Activated CD4-positive, alpha-beta T cell treated with anti-CD3 and anti-CD28 coated beads for 36 hours (primary cell): ENCODE measurements at regions not wholly inside any gene's neighbourhood (a gene's known extent, or its start where the extent isn't known, plus 50 kb on each side); places are given as distances from the start of the nearest gene placed in this dataset.

Experiments
- ATAC-seq: fragments of 200-7000 bp; cut with Tn5 transposase; one replicate; pipeline ENCODE4 v1.10.0; 2021; ENCODE audit warnings: mild to moderate bottlenecking, moderate library complexity
- CTCF ChIA-PET: fragments of 350-600 bp; sonication (Branson Sonifier 250); formaldehyde crosslinking; loops from one replicate; lab custom pipeline; 2021; ENCODE audit warnings: antibody characterized with exemption; lab: Charles Lee
- POLR2A ChIA-PET: fragments of 350-600 bp; sonication (Branson Sonifier 250); formaldehyde crosslinking; loops from one replicate; lab custom pipeline; 2021; ENCODE audit warnings: antibody characterized with exemption, inconsistent platforms; lab: Charles Lee
- DNase-seq: peaks from one replicate; pipeline ENCODE4 v3.0.0-alpha.2; 2020
- H3K27ac Mint-ChIP-seq: one replicate; pipeline ENCODE4 v1.8.0; 2021; ENCODE audit warnings: mixed read lengths
- H3K27me3 Mint-ChIP-seq: one replicate; pipeline ENCODE4 v1.8.0; 2021; ENCODE audit warnings: mixed read lengths
- H3K36me3 Mint-ChIP-seq: one replicate; pipeline ENCODE4 v1.8.0; 2021; ENCODE audit warnings: low read depth, mixed read lengths
- H3K4me1 Mint-ChIP-seq: one replicate; pipeline ENCODE4 v1.8.0; 2021; ENCODE audit warnings: mixed read lengths
- H3K4me3 Mint-ChIP-seq: one replicate; pipeline ENCODE4 v1.8.0; 2021; ENCODE audit warnings: mild to moderate bottlenecking, moderate library complexity, mixed read lengths
- H3K9me3 Mint-ChIP-seq: one replicate; pipeline ENCODE4 v1.8.0; 2021; ENCODE audit warnings: low read depth, mixed read lengths
- intact Hi-C, 2 experiments: fragments of 100-400 bp; cut with DNase I in 1 of 2; cut with micrococcal nuclease in 1 of 2; formaldehyde crosslinking; loops; one replicate each; pipeline versions ENCODE4 v1.14.2 to v1.15.1; 2022 to 2024; cut with DNase I, micrococcal nuclease

DNA sequence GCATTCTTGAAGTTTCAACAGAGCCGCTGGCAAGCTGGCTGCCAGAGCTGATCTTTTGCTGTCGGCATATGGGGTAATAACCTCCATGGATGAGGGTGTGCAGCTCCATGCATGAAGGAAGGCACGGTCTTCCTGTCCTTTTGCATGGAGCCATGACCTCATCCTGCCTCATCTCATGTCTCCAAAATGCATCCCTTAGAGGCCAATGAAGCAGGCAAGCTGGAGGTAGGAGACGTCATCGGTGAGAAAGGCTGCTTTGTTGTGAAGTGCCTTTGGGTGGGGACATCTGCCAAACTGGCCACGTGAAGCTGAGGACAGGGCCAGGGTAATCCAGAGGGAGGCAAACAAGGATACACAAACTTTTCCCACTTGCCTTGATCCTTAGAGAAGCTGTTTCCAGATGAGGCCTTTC is 161.5 kb upstream of the TBX20 start:
- DNase-seq (no peak), ATAC-seq (no peak)
- H3K27ac Mint-ChIP-seq: no peak overlapping the region
- CTCF ChIA-PET: interaction anchor here (1.0 to 1.8 kb wide), 5 partner anchors 9 to 208 kb away, joined by 3 to 7 read pairs (median 4); no protein-coding TSS in a partner anchor
- H3K9me3 Mint-ChIP-seq: no peaks in the 10 kb centered on the region
- H3K4me1 Mint-ChIP-seq: peaks cover 3% of the 10 kb centered on the region
- H3K36me3 Mint-ChIP-seq: no peaks in the 10 kb centered on the region
- no peak overlapping the region for H3K4me3 Mint-ChIP-seq
- POLR2A ChIA-PET: no interaction called here
- intact Hi-C loops: no loop called here
- peaks cover 15% of the 10 kb centered on the region for H3K27me3 Mint-ChIP-seq

- CTCF ChIA-PET: interaction anchor here (1.6 kb wide), 1 partner anchor 14 kb away, joined by 5 read pairs; no protein-coding TSS in a partner anchor
Measured at GRCh38 chr7:35411331-35411730, 157.4 kb upstream of the TBX20 start.

GRCh38 chr7:35405461-35405860 is 151.6 kb upstream of the TBX20 start:
- Mint-ChIP-seq H3K4me1 (no peaks in the 10 kb centered on the region), H3K36me3 (no peaks in the 10 kb centered on the region), H3K4me3 (no peak overlapping the region), H3K27ac (no peak overlapping the region), H3K27me3 (peaks cover 9% of the 10 kb centered on the region), H3K9me3 (no peaks in the 10 kb centered on the region)
- ChIA-PET CTCF (interaction anchor here (0.7 kb wide), 1 partner anchor 20 kb away, joined by 3 read pairs; no protein-coding TSS in a partner anchor), POLR2A (no interaction called here)
- ATAC-seq (no peak), DNase-seq (no peak)
- intact Hi-C loops: no loop called here

More at GRCh38 chr7:35411331-35411730, 157.4 kb upstream of the TBX20 start:
- POLR2A ChIA-PET: no interaction called here
- Mint-ChIP-seq H3K27ac (no peak overlapping the region), H3K36me3 (no peaks in the 10 kb centered on the region), H3K9me3 (no peaks in the 10 kb centered on the region), H3K4me3 (no peak overlapping the region), H3K4me1 (no peaks in the 10 kb centered on the region), H3K27me3 (peaks cover 17% of the 10 kb centered on the region)
- intact Hi-C loops: no loop called here
- ATAC-seq (no peak), DNase-seq (no peak)

DNA sequence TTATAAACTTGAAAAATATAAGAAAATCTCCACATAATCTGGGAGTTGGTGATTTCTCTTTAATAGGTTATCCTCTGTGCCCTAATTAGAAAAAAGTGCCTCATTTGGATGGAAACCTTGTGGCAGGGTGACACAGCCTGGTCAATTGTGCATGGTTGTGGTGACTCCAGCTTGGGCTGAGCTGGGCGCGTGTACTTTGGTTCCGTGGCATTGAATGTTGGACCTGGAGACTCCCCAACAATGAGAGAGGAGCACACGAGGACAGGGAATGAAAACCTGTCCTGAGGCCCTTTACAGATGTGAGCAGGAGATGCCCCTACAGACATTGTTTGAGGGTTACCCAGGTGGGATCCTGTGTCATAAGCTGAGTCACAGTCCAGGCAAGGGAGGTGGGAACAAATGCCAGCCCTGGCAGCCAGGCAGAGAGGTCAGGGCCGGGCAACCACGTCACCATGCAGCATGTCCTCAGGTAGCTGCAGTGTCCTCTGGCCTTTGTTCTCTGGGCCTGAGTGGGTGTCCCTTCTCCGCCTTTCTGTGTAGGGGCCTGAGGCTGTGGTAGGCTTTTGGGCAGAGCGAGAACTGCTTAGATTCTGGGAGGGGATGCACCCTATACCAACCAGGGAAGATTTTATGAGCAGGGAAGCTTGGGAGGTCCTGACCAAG is 147.4 kb upstream of the TBX20 start:
- intact Hi-C loops: no loop called here
- no peak overlapping the region for H3K27ac Mint-ChIP-seq
- CTCF ChIA-PET: no interaction called here
- POLR2A ChIA-PET: no interaction called here
- no peak for ATAC-seq
- no peaks in the 10 kb centered on the region for H3K9me3 Mint-ChIP-seq
- H3K27me3 Mint-ChIP-seq: peaks cover 6% of the 10 kb centered on the region
- H3K36me3 Mint-ChIP-seq: no peaks in the 10 kb centered on the region
- no peaks in the 10 kb centered on the region for H3K4me1 Mint-ChIP-seq
- H3K4me3 Mint-ChIP-seq: no peak overlapping the region
- no peak for DNase-seq

DNA sequence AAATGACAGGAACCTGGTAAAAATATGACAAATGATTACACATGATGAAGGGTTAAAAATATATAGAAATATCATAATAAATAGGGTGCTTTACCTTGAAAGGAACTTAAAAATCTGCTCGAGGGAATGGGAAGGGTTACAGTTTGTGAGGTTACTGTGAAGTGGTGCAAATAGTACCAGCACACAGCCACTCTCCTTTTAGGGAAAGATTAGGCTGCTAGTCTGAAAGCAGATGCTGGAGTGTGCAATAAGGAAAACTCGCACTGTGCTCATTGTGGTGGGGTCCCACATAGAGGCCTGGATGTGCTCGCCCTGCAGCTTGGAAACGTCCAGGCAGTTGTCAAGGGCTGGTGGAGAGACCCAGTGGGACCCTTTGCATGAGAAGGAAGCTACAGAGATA is 145.9 kb upstream of the TBX20 start:
- Mint-ChIP-seq H3K4me1 (no peaks in the 10 kb centered on the region), H3K36me3 (no peaks in the 10 kb centered on the region), H3K27me3 (peaks cover 6% of the 10 kb centered on the region), H3K4me3 (no peak overlapping the region), H3K9me3 (no peaks in the 10 kb centered on the region), H3K27ac (no peak overlapping the region)
- no peak for DNase-seq
- POLR2A ChIA-PET: no interaction called here
- CTCF ChIA-PET: interaction anchor here (1.1 kb wide), 1 partner anchor 26 kb away, joined by 3 read pairs; no protein-coding TSS in a partner anchor
- no peak for ATAC-seq
- intact Hi-C loops: no loop called here

GRCh38 chr7:35399216-35399615 is 145.3 kb upstream of the TBX20 start:
- H3K9me3 Mint-ChIP-seq: no peaks in the 10 kb centered on the region
- ChIA-PET POLR2A (no interaction called here), CTCF (no interaction called here)
- no peaks in the 10 kb centered on the region for H3K36me3 Mint-ChIP-seq
- no peak overlapping the region for H3K27ac Mint-ChIP-seq
- H3K4me1 Mint-ChIP-seq: no peaks in the 10 kb centered on the region
- intact Hi-C loops: no loop called here
- H3K4me3 Mint-ChIP-seq: no peak overlapping the region
- ATAC-seq: no peak
- no peak for DNase-seq
- peaks cover 6% of the 10 kb centered on the region for H3K27me3 Mint-ChIP-seq

- CTCF ChIA-PET: no interaction called here
- DNase-seq (no peak), ATAC-seq (no peak)
- no peaks in the 10 kb centered on the region for H3K36me3 Mint-ChIP-seq
- no peaks in the 10 kb centered on the region for H3K4me1 Mint-ChIP-seq
- intact Hi-C loops: no loop called here
- H3K27me3 Mint-ChIP-seq: peaks cover 6% of the 10 kb centered on the region
- H3K27ac Mint-ChIP-seq: no peak overlapping the region
- POLR2A ChIA-PET: no interaction called here
- H3K4me3 Mint-ChIP-seq: no peak overlapping the region
- no peaks in the 10 kb centered on the region for H3K9me3 Mint-ChIP-seq
Measured at GRCh38 chr7:35398518-35398917, 144.6 kb upstream of the TBX20 start.

- no peak overlapping the region for H3K27ac Mint-ChIP-seq
- intact Hi-C loops: no loop called here
- no peak for DNase-seq
- H3K27me3 Mint-ChIP-seq: peaks cover 3% of the 10 kb centered on the region
- no peak overlapping the region for H3K4me3 Mint-ChIP-seq
- ChIA-PET CTCF (no interaction called here), POLR2A (no interaction called here)
- no peaks in the 10 kb centered on the region for H3K9me3 Mint-ChIP-seq
- H3K36me3 Mint-ChIP-seq: no peaks in the 10 kb centered on the region
- no peaks in the 10 kb centered on the region for H3K4me1 Mint-ChIP-seq
- no peak for ATAC-seq
Measured at GRCh38 chr7:35390146-35390545, 136.2 kb upstream of the TBX20 start.

DNA sequence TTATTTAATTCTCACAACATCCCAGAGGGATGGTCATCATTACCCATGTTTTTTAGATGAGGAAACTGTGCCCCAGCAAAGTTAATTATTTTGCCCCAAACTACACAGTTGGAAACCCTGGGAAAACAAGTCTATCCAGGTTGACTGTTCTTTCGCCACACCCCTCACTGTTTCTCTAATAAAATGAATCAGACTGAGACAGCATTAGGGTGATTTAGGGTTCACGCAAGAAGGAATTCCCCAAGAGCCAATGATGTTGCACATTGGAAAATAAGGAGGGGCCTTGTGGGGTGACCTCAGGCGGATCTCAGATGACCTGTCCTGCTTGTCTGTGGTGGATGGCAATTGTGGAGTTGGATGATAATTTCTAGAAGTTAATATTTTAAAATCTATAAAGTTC is 135.7 kb upstream of the TBX20 start:
- POLR2A ChIA-PET: no interaction called here
- CTCF ChIA-PET: no interaction called here
- H3K27ac Mint-ChIP-seq: no peak overlapping the region

DNA sequence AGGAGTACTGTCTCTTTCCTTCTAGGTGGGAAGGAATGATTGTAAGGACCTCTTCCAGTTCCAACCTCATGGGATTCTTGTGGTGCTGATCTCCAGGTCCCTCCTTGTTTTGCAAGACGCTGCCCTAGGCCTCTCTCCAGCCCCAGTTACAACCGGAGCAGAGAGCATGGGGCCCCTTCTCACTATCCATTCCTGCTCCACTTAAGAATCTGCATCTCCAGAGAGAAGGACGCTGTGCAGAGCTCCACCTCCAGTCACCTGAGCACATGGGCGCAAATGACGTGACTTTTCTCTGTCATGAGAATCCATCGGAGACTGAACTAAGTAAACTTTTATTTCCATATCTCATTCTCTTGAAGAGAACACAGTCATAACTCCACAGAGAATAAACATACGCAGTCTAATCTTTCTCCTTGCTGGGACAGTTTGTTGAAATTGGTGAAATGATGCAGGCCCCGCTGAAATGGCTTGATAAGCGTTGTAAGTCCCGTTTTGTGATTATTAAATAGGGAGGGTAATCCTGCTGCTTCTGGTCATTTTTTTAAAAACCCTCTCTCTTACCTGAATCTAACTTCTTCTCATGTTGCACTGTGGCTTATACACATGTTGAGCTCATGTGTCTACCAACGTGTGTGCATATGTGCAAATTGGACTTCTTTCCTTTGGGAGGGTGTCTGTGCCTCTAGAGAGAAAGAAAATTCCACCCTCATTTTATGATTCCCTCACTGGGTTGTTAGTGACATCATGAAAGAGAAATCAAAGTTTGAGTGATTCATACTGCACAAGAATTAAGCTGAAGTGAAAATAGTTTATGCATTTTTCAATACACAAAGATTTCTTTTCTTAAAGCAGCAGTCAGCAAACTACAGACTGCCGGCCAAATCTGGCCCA is 133.2 kb upstream of the TBX20 start:
- H3K27ac Mint-ChIP-seq: no peak overlapping the region
- H3K4me3 Mint-ChIP-seq: no peak overlapping the region
- ATAC-seq: no peak
- intact Hi-C loops: no loop called here
- CTCF ChIA-PET: interaction anchor here (1.1 kb wide), 1 partner anchor 93 kb away, joined by 3 read pairs; no protein-coding TSS in a partner anchor
- H3K4me1 Mint-ChIP-seq: no peaks in the 10 kb centered on the region
- H3K27me3 Mint-ChIP-seq: peaks cover 3% of the 10 kb centered on the region
- POLR2A ChIA-PET: interaction anchor here (0.6 kb wide), 1 partner anchor 99 kb away, joined by 3 read pairs; no protein-coding TSS in a partner anchor
- no peak for DNase-seq
- no peaks in the 10 kb centered on the region for H3K9me3 Mint-ChIP-seq
- H3K36me3 Mint-ChIP-seq: no peaks in the 10 kb centered on the region

More for the DNA sequence above, 135.7 kb upstream of the TBX20 start:
- H3K9me3 Mint-ChIP-seq: no peaks in the 10 kb centered on the region
- ATAC-seq (no peak), DNase-seq (no peak)
- no peak overlapping the region for H3K4me3 Mint-ChIP-seq
- H3K27me3 Mint-ChIP-seq: peaks cover 3% of the 10 kb centered on the region
- H3K36me3 Mint-ChIP-seq: no peaks in the 10 kb centered on the region
- no peaks in the 10 kb centered on the region for H3K4me1 Mint-ChIP-seq
- intact Hi-C loops: no loop called here

GRCh38 chr7:35386082-35386815 is 132.3 kb upstream of the TBX20 start:
- no peak overlapping the region for H3K4me3 Mint-ChIP-seq
- no peaks in the 10 kb centered on the region for H3K4me1 Mint-ChIP-seq
- no peak for DNase-seq
- intact Hi-C loops: no loop called here
- H3K27ac Mint-ChIP-seq: no peak overlapping the region
- H3K27me3 Mint-ChIP-seq: peaks cover 2% of the 10 kb centered on the region
- H3K9me3 Mint-ChIP-seq: no peaks in the 10 kb centered on the region
- ATAC-seq: no peak
- H3K36me3 Mint-ChIP-seq: no peaks in the 10 kb centered on the region
- ChIA-PET CTCF (interaction anchor here (0.9 to 1.1 kb wide), 2 partner anchors 26 to 92 kb away, joined by 3 read pairs; no protein-coding TSS in a partner anchor), POLR2A (interaction anchor here (0.6 kb wide), 1 partner anchor 100 kb away, joined by 3 read pairs; no protein-coding TSS in a partner anchor)
